Activated effector memory CD4-positive, alpha-beta T cell treated with anti-CD3 and anti-CD28 coated beads, Interleukin-2, amount 50 U/mL, for 16 hours (primary cell): ENCODE measurements at regions not wholly inside any gene's neighbourhood (a gene's known extent, or its start where the extent isn't known, plus 50 kb on each side); places are given as distances from the start of the nearest gene placed in this dataset.
A peak's percentile ranks its signal among the peaks of the same experiment; 100 is the strongest.

ENCODE experiments used
- DNase-seq: peaks from one replicate; pipeline ENCODE4 v3.0.0-alpha.2; 2020

GRCh38 chr19:30083125-30083681, 141.2 kb downstream of the URI1 start:
- no peak for DNase-seq

- DNase-seq, result no peak
Measured at GRCh38 chr19:30083701-30084156, 141.7 kb downstream of the URI1 start.

GRCh38 chr19:30084390-30084819, 142.4 kb downstream of the URI1 start:
- no peak for DNase-seq

- no peak for DNase-seq
Measured at GRCh38 chr19:30085394-30085793, 143.4 kb downstream of the URI1 start.

GRCh38 chr19:30086220-30086619, 144.2 kb downstream of the URI1 start:
- DNase-seq, result no peak

- no peak for DNase-seq
Measured at GRCh38 chr19:30086916-30087315, 144.9 kb downstream of the URI1 start.

GRCh38 chr19:30087381-30088138, 145.5 kb downstream of the URI1 start:
- no peak for DNase-seq

- DNase-seq, result peak; percentile 19
Measured at GRCh38 chr19:30088567-30088966, 146.5 kb downstream of the URI1 start.

- DNase-seq, result peak; percentile 27
Measured at GRCh38 chr19:30089086-30089665, 147.1 kb downstream of the URI1 start.

- peak; percentile 39 for DNase-seq
Measured at GRCh38 chr19:30090476-30090875, 148.4 kb downstream of the URI1 start.

GRCh38 chr19:30090963-30091362, 148.9 kb downstream of the URI1 start:
- DNase-seq, result peak; percentile 10

GRCh38 chr19:30091456-30091855, 149.4 kb downstream of the URI1 start:
- DNase-seq, result peak; percentile 58

GRCh38 chr19:30091856-30092255, 149.8 kb downstream of the URI1 start:
- no peak for DNase-seq

GRCh38 chr19:30092721-30093569, 150.9 kb downstream of the URI1 start:
- peak; percentile 39 for DNase-seq

- DNase-seq, result no peak
Measured at GRCh38 chr19:30093966-30094755, 152.1 kb downstream of the URI1 start.

- no peak for DNase-seq
Measured at GRCh38 chr19:30094756-30095140, 152.7 kb downstream of the URI1 start.

- no peak for DNase-seq
Measured at GRCh38 chr19:30095171-30095570, 153.1 kb downstream of the URI1 start.

- DNase-seq, result no peak
Measured at GRCh38 chr19:30096596-30097370, 154.7 kb downstream of the URI1 start.

- no peak for DNase-seq
Measured at GRCh38 chr19:30097746-30098280, 155.8 kb downstream of the URI1 start.

- no peak for DNase-seq
Measured at GRCh38 chr19:30102239-30102638, 160.2 kb downstream of the URI1 start.

- no peak for DNase-seq
Measured at GRCh38 chr19:30102666-30103065, 160.6 kb downstream of the URI1 start.
